Activated CD8-positive, alpha-beta T cell treated with anti-CD3 and anti-CD28 coated beads for 36 hours (primary cell): ENCODE measurements at regions not wholly inside any gene's neighbourhood (a gene's known extent, or its start where the extent isn't known, plus 50 kb on each side); places are given as distances from the start of the nearest gene placed in this dataset.
A peak's percentile ranks its signal among the peaks of the same experiment; 100 is the strongest.

Source experiments
- ATAC-seq: fragments of 200-7000 bp; cut with Tn5 transposase; one replicate; pipeline ENCODE4 v1.10.0; 2021; ENCODE audit warnings: mild to moderate bottlenecking, moderate library complexity
- CTCF ChIA-PET: fragments of 350-600 bp; sonication (Branson Sonifier 250); formaldehyde crosslinking; loops from one replicate; lab custom pipeline; 2021; ENCODE audit warnings: antibody characterized with exemption; lab: Charles Lee
- POLR2A ChIA-PET: fragments of 350-600 bp; sonication (Branson Sonifier 250); formaldehyde crosslinking; loops from one replicate; lab custom pipeline; 2021; ENCODE audit warnings: antibody characterized with exemption; lab: Charles Lee
- DNase-seq: peaks from one replicate; pipeline ENCODE4 v3.0.0-alpha.2; 2020
- H3K27ac Mint-ChIP-seq: one replicate; pipeline ENCODE4 v1.8.0; 2021; ENCODE audit warnings: mild to moderate bottlenecking, mixed read lengths
- H3K27me3 Mint-ChIP-seq: one replicate; pipeline ENCODE4 v1.8.0; 2021; ENCODE audit warnings: mixed read lengths
- H3K36me3 Mint-ChIP-seq: one replicate; pipeline ENCODE4 v1.8.0; 2021; ENCODE audit warnings: low read depth, mixed read lengths
- H3K4me1 Mint-ChIP-seq: one replicate; pipeline ENCODE4 v1.8.0; 2021; ENCODE audit warnings: low read depth, mixed read lengths
- H3K4me3 Mint-ChIP-seq: one replicate; pipeline ENCODE4 v1.8.0; 2021; ENCODE audit warnings: mild to moderate bottlenecking, moderate library complexity, mixed read lengths
- H3K9me3 Mint-ChIP-seq: one replicate; pipeline ENCODE4 v1.8.0; 2021; ENCODE audit warnings: mixed read lengths
- CTCF ChIP-seq: fragments of 200-600 bp; IDR thresholded peaks from one replicate; pipeline ENCODE4 v1.8.0; 2022; ENCODE audit warnings: antibody characterized with exemption, mild to moderate bottlenecking
- intact Hi-C: fragments of 100-400 bp; cut with micrococcal nuclease; formaldehyde crosslinking; loops from one replicate; pipeline ENCODE4 v1.10.0; 2022

DNA sequence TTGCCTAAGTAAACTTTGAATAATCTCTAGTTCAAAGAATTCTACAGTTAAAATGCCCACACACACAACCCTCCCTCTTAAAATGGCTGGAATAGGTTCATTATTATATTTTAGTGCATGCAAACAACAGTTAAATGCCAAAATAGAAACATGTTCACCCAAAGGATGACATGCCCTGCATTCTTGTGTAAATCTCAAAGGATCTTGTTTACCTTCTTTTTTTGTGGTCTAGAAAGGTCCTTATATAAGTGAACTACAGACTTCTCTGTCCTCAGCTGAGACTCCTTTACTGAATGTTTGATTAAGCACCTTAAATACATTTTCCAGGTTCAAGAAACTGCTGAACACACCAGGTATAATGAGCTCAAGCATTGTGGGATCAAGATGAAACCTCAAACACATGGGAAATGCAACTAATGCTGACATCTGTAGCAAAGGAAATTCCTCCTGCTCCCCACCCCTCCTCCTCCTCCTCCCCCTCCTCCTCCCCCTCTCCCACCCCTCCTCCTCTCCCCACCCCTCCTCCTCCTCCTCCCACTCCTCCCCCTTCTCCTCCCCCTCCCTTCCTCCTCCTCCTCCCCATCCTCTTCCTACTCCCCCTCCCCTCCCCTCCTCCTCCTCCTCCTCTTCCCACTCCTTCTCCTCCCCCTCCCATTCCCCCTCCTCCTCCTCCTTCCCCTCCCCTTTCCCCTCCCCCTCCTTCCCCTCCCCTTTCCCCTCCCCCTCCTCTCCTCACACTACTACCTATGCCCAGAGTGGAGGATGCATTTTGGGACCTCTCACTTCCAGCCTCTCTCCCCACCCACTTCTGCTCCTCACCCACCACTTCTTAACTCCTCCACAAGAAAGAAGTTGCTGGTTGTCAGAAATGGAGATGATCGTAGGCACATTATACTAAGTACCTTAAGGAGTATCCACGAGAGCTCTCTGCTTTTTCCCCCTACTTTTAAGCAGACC is 233.9 kb downstream of the MRPL39 start:
- no peak for TF ChIP-seq CTCF
- Mint-ChIP-seq H3K4me1 (peaks cover 3% of the 10 kb centered on the region), H3K4me3 (no peak overlapping the region), H3K27me3 (no peaks in the 10 kb centered on the region), H3K9me3 (no peaks in the 10 kb centered on the region), H3K27ac (no peak overlapping the region), H3K36me3 (no peaks in the 10 kb centered on the region)
- DNase-seq (no peak), ATAC-seq (no peak)
- ChIA-PET CTCF (interaction anchor here (1.8 kb wide), 1 partner anchor 13 kb away, joined by 4 read pairs; no protein-coding TSS in a partner anchor), POLR2A (interaction anchor here (0.6 kb wide), 1 partner anchor 13 kb away, joined by 3 read pairs; no protein-coding TSS in a partner anchor)
- intact Hi-C loops, result no loop called here

DNA sequence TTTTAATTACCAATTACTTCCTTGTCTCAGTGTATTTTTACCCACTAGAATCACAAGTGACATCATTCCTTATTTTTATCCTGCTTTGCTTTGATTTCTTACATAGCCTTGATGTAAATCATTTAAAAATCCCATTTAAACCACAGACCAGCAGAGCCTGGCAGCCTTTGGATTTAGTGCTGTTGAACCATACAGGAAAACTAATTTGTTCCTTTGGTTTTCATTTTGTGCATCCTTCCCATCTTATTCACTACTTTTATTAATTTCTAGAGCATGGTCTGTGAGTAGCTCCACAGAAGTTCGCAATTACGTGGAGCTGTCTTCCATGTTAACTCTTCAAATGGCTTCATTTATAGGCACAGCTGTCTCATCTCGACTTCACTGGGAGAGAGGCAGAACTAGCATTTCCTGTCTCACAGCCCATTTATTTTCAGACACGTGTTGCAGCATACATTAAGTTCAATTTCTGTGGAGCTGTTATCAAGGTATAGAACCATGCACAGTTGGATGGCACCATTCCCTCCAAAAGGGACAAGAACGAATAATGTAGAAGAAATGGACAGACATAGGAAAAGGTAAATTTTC is 235.3 kb downstream of the MRPL39 start:
- no peak for DNase-seq
- CTCF ChIA-PET, result interaction anchor here (3.6 kb wide), 1 partner anchor 12 kb away, joined by 21 read pairs; no protein-coding TSS in a partner anchor
- intact Hi-C loops, result loop anchor here (1.0 kb wide), 1 partner anchor 11 kb away; no protein-coding TSS in a partner anchor
- ATAC-seq, result no peak
- Mint-ChIP-seq H3K27ac (no peak overlapping the region), H3K36me3 (no peaks in the 10 kb centered on the region), H3K9me3 (no peaks in the 10 kb centered on the region), H3K4me1 (peaks cover 3% of the 10 kb centered on the region), H3K27me3 (peaks cover under 1% of the 10 kb centered on the region), H3K4me3 (no peak overlapping the region)
- POLR2A ChIA-PET, result no interaction called here
- no peak for TF ChIP-seq CTCF

DNA sequence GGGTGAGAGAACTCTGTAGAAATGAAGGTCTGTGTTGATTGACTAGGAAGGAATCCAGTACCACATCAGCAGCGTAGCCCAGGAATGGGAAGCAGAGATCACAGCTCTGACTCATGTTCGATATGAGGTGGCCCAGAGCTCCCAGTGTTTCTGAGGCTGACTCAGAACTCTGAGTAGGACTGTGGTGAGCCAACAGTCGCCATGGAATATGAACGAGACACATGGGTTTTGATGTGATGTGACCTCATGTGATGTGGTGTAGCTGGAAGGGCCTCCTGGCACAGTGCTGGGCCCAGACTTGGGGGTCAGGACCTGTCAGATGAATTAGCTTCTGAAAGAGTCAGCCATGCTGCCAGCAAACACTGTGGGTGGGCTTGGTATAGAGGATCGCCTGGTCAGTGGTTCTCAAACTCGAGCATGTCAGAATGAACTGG is 237.0 kb downstream of the MRPL39 start:
- no peak for TF ChIP-seq CTCF
- no peaks in the 10 kb centered on the region for H3K9me3 Mint-ChIP-seq
- H3K36me3 Mint-ChIP-seq, result no peaks in the 10 kb centered on the region
- intact Hi-C loops, result no loop called here
- no peak overlapping the region for H3K27ac Mint-ChIP-seq
- peaks cover 3% of the 10 kb centered on the region for H3K27me3 Mint-ChIP-seq
- DNase-seq (peak; percentile 17), ATAC-seq (peak; percentile 75)
- CTCF ChIA-PET, result interaction anchor here (2.8 to 3.6 kb wide), 2 partner anchors 10 to 15 kb away, joined by 14 to 21 read pairs; no protein-coding TSS in a partner anchor
- POLR2A ChIA-PET, result no interaction called here
- no peak overlapping the region for H3K4me3 Mint-ChIP-seq
- H3K4me1 Mint-ChIP-seq, result peaks cover 3% of the 10 kb centered on the region

DNA sequence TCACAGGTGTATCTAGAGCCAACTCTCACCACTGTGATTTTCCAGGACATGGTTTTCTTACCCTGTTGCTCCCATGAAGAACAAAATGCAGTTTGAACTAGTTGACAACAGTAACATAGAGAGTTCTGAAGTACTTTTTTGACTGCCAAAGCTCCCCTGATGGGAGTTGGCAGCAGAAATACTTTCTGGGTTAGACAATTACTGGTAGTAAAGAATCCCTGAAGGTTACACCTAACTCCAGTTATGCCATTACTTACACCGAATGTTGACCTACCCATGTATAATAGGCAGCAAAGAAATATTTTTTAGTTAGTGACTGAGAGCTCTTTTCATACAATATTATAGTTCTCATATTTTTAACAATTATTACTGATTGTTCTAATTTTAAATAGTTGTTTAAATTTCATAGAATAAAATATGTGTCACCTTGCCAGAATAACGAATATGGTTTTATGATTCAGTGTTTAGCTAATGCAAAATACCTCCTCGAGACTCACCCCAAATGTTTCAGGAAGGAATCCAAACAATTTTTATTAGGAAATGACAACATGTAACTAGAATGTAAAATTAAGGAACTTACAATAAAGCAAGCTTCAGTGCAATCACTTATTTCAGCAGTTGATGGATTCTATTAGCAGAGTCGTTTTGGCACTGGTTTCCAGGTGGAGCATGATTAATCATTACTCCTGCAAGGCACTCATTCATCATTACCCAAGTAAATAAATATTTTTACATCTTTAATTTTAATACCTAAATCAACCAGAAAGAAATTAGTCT is 237.6 kb downstream of the MRPL39 start:
- intact Hi-C loops, result no loop called here
- no peaks in the 10 kb centered on the region for H3K36me3 Mint-ChIP-seq

More for the DNA sequence above, 237.6 kb downstream of the MRPL39 start:
- H3K4me3 Mint-ChIP-seq, result no peak overlapping the region
- H3K27me3 Mint-ChIP-seq, result peaks cover 3% of the 10 kb centered on the region
- no peak for ATAC-seq
- H3K4me1 Mint-ChIP-seq, result peaks cover 3% of the 10 kb centered on the region
- H3K27ac Mint-ChIP-seq, result no peak overlapping the region
- DNase-seq, result no peak
- no peak for TF ChIP-seq CTCF
- POLR2A ChIA-PET, result no interaction called here
- CTCF ChIA-PET, result interaction anchor here (1.3 to 3.6 kb wide), 3 partner anchors 10 to 20 kb away, joined by 3 to 21 read pairs (median 14); no protein-coding TSS in a partner anchor
- H3K9me3 Mint-ChIP-seq, result no peaks in the 10 kb centered on the region
